ENCODE measurements at regions not wholly inside any gene's neighbourhood (a gene's known extent, or its start where the extent isn't known, plus 50 kb on each side); places are given as distances from the start of the nearest gene placed in this dataset.

DNA sequence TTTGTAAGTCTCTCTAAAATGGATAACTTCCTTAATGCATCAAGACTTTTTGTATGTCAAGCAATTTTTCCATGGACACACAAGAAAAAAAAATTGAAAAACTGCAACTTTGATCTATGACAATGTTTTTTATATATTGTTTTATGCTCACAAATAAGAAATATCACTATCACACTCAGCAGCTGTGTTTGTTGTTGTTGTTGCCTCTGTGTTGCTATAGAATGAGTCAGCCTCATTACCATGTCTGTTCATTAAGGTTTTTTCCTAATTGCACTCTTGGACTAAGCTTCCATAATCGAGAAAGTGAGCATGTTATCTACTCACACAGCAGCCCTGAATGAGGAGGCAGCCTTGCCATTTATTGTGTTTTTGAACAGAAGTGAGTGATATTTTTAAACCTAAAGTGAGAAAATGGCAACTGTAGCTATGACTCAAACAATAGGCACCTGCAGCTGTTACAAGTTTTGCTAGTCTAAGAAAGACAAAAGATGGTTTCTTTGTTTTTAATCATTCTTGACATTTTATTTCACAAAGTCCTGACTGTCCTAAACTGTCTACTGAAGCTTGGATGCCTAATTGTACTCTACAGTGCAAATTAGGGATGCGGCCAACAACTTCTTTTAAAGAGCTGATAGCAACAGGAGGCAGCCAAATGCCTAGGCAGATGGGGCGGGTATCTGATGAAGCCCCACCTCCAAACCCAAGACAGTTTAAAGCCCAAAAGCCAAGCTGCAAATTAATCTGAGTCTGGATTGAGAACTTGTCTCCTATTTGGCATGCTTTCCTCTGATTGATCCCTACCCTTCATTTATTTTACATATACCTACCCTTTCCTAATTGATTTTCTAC lies 77.9 kb upstream of the DOK5 start:
- in situ Hi-C loops (cut with HindIII; ENCODE audit: low pct_unique_long_range_greater_than_20kb, low sequenced_read_pairs), result no loop called here

DNA sequence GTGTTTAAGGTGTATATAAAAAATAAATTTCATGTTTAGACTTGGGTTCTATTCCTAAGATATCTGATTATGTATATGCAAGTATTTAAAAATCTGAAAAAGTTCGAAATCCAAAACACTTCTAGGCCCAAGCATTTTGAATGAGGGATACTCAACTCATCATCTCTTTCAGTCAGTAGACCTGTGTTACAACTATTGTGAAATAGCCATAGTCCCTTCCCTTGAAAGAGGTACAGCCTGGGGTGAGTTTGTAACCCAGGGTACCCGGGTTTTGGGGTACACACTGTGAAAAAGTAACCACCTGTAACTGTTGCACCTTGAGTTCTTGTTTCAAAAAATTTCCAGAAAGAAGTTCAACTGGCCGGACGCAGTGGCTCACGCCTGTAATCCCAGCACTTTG lies 76.6 kb upstream of the DOK5 start:
- in situ Hi-C loops (cut with HindIII; ENCODE audit: low pct_unique_long_range_greater_than_20kb, low sequenced_read_pairs), result no loop called here
- DNase-seq (ENCODE audit: low read depth), result no peak

More for the DNA sequence above, 77.9 kb upstream of the DOK5 start:
- DNase-seq (ENCODE audit: low read depth), result no peak

DNA sequence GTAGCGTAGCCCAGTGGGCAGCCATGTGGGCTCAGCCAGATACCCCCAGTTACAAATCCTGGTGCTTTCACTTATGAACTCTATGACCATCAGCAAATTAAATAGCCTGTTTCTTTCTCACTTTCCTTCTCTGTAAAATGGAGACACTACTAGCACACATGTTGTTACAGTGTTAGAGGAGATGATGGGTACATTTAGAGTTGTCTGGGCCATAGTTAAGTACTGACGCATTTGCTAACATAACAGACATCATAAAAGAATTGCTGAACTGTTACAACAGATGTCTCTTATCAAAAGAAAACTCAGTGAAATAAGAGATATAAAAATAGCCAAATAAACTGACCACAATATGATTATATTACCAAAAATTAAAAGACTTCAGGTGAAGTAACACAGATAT lies 69.9 kb upstream of the DOK5 start:
- in situ Hi-C loops (cut with HindIII; ENCODE audit: low pct_unique_long_range_greater_than_20kb, low sequenced_read_pairs), result no loop called here
- no peak for DNase-seq (ENCODE audit: low read depth)

DNA sequence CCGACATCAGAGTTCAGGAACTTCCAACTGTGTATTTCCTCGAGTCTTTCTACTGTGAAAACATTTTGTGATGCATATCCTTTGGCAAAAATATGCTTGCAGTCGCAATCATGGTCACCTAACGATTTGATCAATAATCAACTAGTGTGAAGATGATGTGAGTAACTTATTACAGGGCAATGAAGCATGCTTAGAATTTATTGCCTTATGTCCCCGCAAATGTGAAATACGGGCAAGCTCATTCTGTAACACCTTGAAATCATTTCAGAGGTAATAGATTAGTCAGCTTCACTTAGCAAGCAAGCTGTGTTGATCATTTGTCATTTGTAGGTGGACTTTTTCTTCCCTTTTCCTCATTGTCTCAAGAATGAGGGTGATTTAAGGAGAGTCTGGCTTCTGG lies 67.9 kb upstream of the DOK5 start:
- in situ Hi-C loops (cut with HindIII; ENCODE audit: low pct_unique_long_range_greater_than_20kb, low sequenced_read_pairs), result no loop called here
- DNase-seq (ENCODE audit: low read depth), result peak; percentile 71

DNA sequence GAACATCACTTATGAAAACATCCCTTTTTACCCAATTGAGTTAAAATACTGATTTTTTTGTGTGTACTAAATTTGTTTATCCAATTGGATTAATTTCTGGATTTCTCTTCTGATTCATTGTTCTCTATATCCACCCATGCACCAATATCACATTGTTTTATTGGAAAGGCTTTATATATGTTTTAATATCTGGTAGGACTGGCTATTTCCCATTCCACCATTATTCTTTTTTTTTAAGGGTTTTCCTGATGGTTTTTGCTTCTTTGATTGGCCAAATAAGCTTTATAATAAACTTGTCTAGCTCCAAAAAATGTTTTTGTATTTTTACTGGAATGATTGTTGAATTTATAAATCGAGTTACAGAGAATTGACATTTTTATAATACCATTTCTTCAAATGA lies 59.4 kb upstream of the DOK5 start:
- DNase-seq (ENCODE audit: low read depth), result no peak
- in situ Hi-C loops (cut with HindIII; ENCODE audit: low pct_unique_long_range_greater_than_20kb, low sequenced_read_pairs), result no loop called here

DNA sequence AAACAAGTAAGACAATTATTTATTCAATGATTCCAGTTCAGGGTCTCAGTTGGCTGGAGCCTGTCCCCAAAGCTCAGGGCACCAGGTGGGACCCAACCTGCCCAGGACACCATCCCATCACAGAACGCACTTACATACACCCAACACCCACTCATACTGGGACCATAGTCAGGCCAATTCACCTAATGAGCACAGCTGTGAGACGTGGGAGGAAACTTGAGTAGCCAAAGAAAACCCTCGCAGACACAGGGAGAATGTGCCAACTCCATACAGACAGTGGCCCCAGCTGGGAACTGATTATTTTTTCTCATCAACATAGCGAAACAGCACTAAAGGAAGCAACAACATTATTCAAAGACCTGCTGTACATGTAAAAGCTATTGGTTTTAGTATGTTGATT lies 58.6 kb upstream of the DOK5 start:
- in situ Hi-C loops (cut with HindIII; ENCODE audit: low pct_unique_long_range_greater_than_20kb, low sequenced_read_pairs), result no loop called here
- no peak for DNase-seq (ENCODE audit: low read depth)

DNA sequence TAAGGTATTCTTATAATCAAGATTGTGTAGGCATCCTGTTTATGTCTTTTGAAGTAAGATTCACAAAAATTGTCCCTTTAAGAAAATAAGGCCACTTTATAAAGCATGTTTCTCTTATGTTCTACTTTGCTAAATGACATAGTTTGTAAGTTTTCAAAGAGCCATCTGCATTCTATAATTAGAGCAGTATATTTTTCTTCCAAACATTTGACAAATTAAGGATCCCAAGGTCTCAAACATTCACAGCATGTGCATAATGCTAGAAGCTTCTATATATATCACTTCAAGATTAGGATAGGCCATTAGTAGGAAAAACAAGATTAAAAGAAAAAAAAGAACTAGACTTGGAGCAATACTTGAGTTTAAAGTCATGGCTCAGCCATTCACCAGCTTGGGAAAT lies 55.9 kb upstream of the DOK5 start:
- in situ Hi-C loops (cut with HindIII; ENCODE audit: low pct_unique_long_range_greater_than_20kb, low sequenced_read_pairs), result no loop called here
- DNase-seq (ENCODE audit: low read depth), result no peak

All from Caki2 (cell line).